ENCODE measurements at regions not wholly inside any gene's neighbourhood (a gene's known extent, or its start where the extent isn't known, plus 50 kb on each side); places are given as distances from the start of the nearest gene placed in this dataset.

DNA sequence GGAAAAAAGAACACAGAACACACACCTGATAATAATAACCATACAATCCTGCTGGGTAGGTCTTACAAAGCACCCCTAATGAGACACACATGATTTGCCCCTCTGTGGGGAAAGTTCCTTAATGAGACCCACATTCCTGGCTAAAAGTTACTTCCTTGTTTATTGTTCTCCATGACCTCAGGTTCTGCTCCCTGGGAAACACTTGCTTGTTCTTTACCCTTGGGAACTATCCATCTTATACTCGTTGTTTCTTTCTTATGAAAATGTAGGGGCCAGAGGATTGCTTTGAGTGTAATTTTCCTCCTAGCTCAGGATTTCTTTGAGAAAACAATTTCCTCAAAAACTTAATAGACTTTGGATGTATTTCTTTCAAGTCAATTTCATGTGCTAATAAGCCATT is 52.1 kb upstream of the PCDH10 start:
- DNase-seq = no peak
